ENCODE measurements at regions not wholly inside any gene's neighbourhood (a gene's known extent, or its start where the extent isn't known, plus 50 kb on each side); places are given as distances from the start of the nearest gene placed in this dataset.
A peak's percentile ranks its signal among the peaks of the same experiment; 100 is the strongest.

DNA sequence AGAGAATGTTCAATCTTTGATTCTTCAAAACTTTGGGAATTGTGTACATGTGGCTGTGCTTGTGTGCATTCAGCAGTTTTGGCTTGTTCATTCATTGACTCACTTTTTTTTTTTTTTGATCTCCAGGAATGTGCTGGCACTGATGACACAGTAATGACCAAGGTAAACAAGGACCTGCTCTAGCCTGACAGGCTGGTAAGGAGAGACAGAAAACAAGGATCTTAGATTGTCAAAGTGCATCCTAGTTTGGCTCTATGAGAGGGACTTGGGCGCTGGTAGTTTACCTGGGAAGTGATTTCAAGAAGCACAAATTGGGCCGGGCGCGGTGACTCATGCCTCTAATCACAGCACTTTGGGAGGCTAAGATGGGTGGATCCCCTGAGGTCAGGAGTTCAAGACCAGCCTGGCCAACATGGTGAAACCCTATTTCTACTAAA is 233.1 kb upstream of the WSCD1 start:
- Histone ChIP-seq H3K27ac (ENCODE audit: low read length) (no peak overlapping the region), H3K9me3 (ENCODE audit: low read length) (no peaks in the 10 kb centered on the region), H3K36me3 (ENCODE audit: insufficient read depth, low read length) (no peaks in the 10 kb centered on the region), H3K4me2 (ENCODE audit: low read depth, low read length, poor library complexity, severe bottlenecking) (no peak overlapping the region), H2AFZ (ENCODE audit: low read length) (no peak overlapping the region), H3K9ac (ENCODE audit: low read length) (no peak overlapping the region), H3K9me2 (replicated peaks; ENCODE audit: insufficient read depth, low read length) (no peaks in the 10 kb centered on the region), H3K79me2 (ENCODE audit: low read length) (no peaks in the 10 kb centered on the region), H4K20me1 (ENCODE audit: insufficient read depth, low read depth, low read length) (no peaks in the 10 kb centered on the region), H3K4me1 (ENCODE audit: low read length) (peaks cover 5% of the 10 kb centered on the region), H3K27me3 (ENCODE audit: low read length) (no peaks in the 10 kb centered on the region), H3K4me3 (ENCODE audit: low read length) (no peak overlapping the region)
- no peak for DNase-seq

DNA sequence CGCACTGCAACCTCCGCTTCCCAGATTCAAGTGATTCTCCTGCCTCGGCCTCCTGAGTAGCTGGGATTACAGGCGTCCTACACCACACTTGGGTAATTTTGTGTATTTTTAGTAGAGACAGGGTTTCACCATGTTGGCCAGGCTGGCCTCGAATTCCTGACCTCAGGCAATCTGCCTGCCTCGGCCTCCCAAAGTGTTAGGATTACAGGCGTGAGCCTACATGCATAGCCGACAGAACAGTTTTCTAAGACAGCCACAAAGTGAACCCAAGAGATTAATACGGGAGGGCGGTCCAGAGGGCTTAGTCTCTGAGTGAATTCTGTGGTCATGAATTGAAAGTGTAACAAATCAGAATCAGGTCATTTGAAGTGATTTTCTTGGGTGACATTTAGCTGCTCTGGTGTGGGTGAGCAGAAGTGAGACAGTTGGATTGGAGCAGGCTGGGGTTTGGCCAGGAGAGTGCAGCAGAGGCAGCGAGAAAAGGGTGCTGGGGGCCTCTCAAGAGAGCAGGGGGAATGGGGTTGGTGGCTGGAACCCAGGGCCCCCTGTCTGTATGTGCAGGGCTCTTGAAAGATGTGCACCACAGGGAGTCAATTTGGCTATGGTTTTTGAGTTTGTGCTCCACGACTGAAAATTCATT is 231.4 kb upstream of the WSCD1 start:
- Histone ChIP-seq H3K9me3 (ENCODE audit: low read length) (no peaks in the 10 kb centered on the region), H3K79me2 (ENCODE audit: low read length) (no peaks in the 10 kb centered on the region), H2AFZ (ENCODE audit: low read length) (no peak overlapping the region), H3K4me1 (ENCODE audit: low read length) (peaks cover 5% of the 10 kb centered on the region), H3K9me2 (replicated peaks; ENCODE audit: insufficient read depth, low read length) (no peaks in the 10 kb centered on the region), H3K9ac (ENCODE audit: low read length) (no peak overlapping the region), H3K27me3 (ENCODE audit: low read length) (no peaks in the 10 kb centered on the region), H3K36me3 (ENCODE audit: insufficient read depth, low read length) (no peaks in the 10 kb centered on the region), H3K4me3 (ENCODE audit: low read length) (no peak overlapping the region), H3K27ac (ENCODE audit: low read length) (no peak overlapping the region), H3K4me2 (ENCODE audit: low read depth, low read length, poor library complexity, severe bottlenecking) (no peak overlapping the region), H4K20me1 (ENCODE audit: insufficient read depth, low read depth, low read length) (no peaks in the 10 kb centered on the region)
- DNase-seq = peak; percentile 44

DNA sequence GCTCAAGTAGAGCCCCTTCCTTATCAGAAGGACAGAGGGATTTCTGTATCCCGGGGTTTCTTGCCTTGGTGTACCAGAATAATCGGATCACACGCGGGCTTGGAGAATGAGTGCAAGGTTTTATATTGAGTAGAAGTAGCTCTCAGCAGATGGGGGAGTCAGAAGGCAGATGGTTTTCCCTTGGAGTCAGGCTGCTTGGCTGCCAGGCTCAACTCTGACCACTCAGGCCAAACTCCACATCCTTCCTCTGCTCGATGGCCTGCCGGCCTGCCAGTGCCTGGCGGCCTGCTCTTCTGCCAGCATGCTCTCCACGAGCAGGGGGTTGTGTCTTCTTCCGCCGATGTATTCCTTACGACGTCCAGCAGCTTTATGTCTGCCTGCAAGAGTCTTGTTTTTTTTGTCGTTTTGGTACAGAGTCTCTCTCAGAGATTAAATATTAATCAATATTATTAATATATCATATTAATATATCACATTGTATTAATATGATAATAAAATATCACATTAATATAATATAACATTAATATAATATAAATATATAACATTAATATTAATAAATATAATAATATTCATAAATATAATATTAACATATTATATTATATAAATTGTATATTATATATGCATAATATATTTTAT is 229.2 kb upstream of the WSCD1 start:
- no peak overlapping the region for H3K27ac ChIP-seq (ENCODE audit: low read length)
- H3K4me2 ChIP-seq (ENCODE audit: low read depth, low read length, poor library complexity, severe bottlenecking) = no peak overlapping the region
- H3K9me2 ChIP-seq (replicated peaks; ENCODE audit: insufficient read depth, low read length) = no peaks in the 10 kb centered on the region
- H3K4me1 ChIP-seq (ENCODE audit: low read length) = no peaks in the 10 kb centered on the region
- no peak overlapping the region for H3K4me3 ChIP-seq (ENCODE audit: low read length)
- H3K9ac ChIP-seq (ENCODE audit: low read length) = no peak overlapping the region
- no peak for DNase-seq
- H4K20me1 ChIP-seq (ENCODE audit: insufficient read depth, low read depth, low read length) = no peaks in the 10 kb centered on the region
- H3K9me3 ChIP-seq (ENCODE audit: low read length) = no peaks in the 10 kb centered on the region
- H3K36me3 ChIP-seq (ENCODE audit: insufficient read depth, low read length) = no peaks in the 10 kb centered on the region
- H2AFZ ChIP-seq (ENCODE audit: low read length) = no peak overlapping the region
- H3K79me2 ChIP-seq (ENCODE audit: low read length) = no peaks in the 10 kb centered on the region
- no peaks in the 10 kb centered on the region for H3K27me3 ChIP-seq (ENCODE audit: low read length)

DNA sequence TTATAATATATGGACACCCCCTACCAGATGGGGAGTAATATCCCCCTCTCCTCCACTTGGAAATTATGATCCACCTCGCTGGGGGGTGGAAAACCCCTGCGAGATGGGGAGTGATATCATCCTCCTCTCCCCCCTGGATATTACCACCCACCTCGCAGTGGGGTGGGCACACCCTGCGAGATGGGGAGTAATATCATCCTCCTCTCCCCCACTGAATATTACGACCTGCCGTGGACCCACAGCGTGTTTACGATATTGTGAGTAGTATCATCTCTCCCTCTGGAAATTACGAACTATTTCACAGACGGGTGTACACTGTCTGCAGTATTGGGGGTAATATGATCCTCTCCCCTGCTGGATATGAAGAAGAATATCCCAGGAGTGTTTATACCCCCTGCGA is 228.3 kb upstream of the WSCD1 start:
- no peaks in the 10 kb centered on the region for H3K9me3 ChIP-seq (ENCODE audit: low read length)

DNA sequence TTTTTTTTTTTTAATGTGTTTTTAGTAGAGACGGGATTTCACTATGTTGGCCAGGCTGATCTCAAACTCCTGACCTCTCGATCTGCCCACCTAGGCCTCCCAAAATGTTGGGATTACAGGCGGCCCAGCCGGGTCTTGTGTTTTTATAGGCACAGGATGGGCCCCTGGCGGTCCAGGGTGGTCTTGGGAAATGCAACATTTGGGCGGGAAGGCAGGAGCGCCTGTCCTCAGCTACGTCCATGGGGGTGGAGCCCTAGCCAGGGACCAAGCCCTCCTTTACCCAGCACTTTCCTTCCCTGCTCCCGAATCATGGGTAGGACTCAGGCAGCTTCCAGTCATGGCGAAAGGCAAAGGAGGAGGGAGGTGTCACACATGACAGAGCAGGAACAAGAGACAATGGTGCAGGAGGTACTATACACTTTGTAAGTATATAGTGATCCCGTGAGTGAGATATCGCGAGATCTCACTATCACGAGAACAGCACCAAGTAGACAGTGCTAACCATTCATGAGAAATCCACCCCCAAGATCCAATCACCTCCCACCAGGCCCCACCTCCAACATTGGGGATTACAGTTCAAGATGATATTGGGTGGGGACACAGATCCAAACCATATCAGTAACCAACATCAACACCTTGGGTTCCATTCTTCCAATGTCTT is 226.7 kb upstream of the WSCD1 start:
- Histone ChIP-seq H3K4me2 (ENCODE audit: low read depth, low read length, poor library complexity, severe bottlenecking) (no peak overlapping the region), H3K4me1 (ENCODE audit: low read length) (no peaks in the 10 kb centered on the region), H3K79me2 (ENCODE audit: low read length) (no peaks in the 10 kb centered on the region), H4K20me1 (ENCODE audit: insufficient read depth, low read depth, low read length) (no peaks in the 10 kb centered on the region), H3K9ac (ENCODE audit: low read length) (no peak overlapping the region), H3K4me3 (ENCODE audit: low read length) (no peak overlapping the region), H3K36me3 (ENCODE audit: insufficient read depth, low read length) (no peaks in the 10 kb centered on the region), H2AFZ (ENCODE audit: low read length) (no peak overlapping the region), H3K27me3 (ENCODE audit: low read length) (no peaks in the 10 kb centered on the region), H3K27ac (ENCODE audit: low read length) (no peak overlapping the region), H3K9me3 (ENCODE audit: low read length) (no peaks in the 10 kb centered on the region), H3K9me2 (replicated peaks; ENCODE audit: insufficient read depth, low read length) (no peaks in the 10 kb centered on the region)
- DNase-seq = no peak

More for the DNA sequence above, 228.3 kb upstream of the WSCD1 start:
- Histone ChIP-seq H3K27me3 (ENCODE audit: low read length) (no peaks in the 10 kb centered on the region), H3K9me2 (replicated peaks; ENCODE audit: insufficient read depth, low read length) (no peaks in the 10 kb centered on the region), H3K27ac (ENCODE audit: low read length) (no peak overlapping the region), H3K4me3 (ENCODE audit: low read length) (no peak overlapping the region), H2AFZ (ENCODE audit: low read length) (no peak overlapping the region), H3K79me2 (ENCODE audit: low read length) (no peaks in the 10 kb centered on the region), H3K4me1 (ENCODE audit: low read length) (no peaks in the 10 kb centered on the region), H3K4me2 (ENCODE audit: low read depth, low read length, poor library complexity, severe bottlenecking) (no peak overlapping the region), H3K36me3 (ENCODE audit: insufficient read depth, low read length) (no peaks in the 10 kb centered on the region), H3K9ac (ENCODE audit: low read length) (no peak overlapping the region), H4K20me1 (ENCODE audit: insufficient read depth, low read depth, low read length) (no peaks in the 10 kb centered on the region)
- no peak for DNase-seq

DNA sequence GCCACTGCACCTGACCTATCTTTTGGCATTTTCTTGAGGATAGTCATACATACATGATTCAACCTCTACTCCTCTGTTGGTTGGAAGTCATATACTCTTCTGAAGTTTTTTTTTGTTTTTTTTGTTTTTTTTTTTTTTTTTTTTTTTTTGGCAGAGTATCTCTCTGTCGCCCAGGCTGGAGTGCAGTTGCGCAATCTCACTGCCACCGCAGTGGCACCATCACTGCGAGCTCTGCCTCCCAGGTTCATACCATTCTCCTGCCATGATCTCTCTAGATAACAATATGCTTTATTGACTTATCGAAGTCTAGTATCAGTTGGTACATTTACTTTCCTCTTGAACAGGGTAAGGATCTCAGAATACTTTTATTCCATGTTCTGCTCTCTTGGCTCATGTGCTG is 224.2 kb upstream of the WSCD1 start:
- H3K4me2 ChIP-seq (ENCODE audit: low read depth, low read length, poor library complexity, severe bottlenecking) = no peak overlapping the region
- H2AFZ ChIP-seq (ENCODE audit: low read length) = no peak overlapping the region
- no peak overlapping the region for H3K9ac ChIP-seq (ENCODE audit: low read length)
- H3K4me1 ChIP-seq (ENCODE audit: low read length) = no peaks in the 10 kb centered on the region
- H3K27ac ChIP-seq (ENCODE audit: low read length) = no peak overlapping the region
- H3K4me3 ChIP-seq (ENCODE audit: low read length) = no peak overlapping the region
- no peaks in the 10 kb centered on the region for H4K20me1 ChIP-seq (ENCODE audit: insufficient read depth, low read depth, low read length)
- H3K27me3 ChIP-seq (ENCODE audit: low read length) = no peaks in the 10 kb centered on the region
- H3K9me3 ChIP-seq (ENCODE audit: low read length) = no peaks in the 10 kb centered on the region
- no peaks in the 10 kb centered on the region for H3K79me2 ChIP-seq (ENCODE audit: low read length)
- no peaks in the 10 kb centered on the region for H3K9me2 ChIP-seq (replicated peaks; ENCODE audit: insufficient read depth, low read length)
- no peaks in the 10 kb centered on the region for H3K36me3 ChIP-seq (ENCODE audit: insufficient read depth, low read length)
- DNase-seq = no peak

DNA sequence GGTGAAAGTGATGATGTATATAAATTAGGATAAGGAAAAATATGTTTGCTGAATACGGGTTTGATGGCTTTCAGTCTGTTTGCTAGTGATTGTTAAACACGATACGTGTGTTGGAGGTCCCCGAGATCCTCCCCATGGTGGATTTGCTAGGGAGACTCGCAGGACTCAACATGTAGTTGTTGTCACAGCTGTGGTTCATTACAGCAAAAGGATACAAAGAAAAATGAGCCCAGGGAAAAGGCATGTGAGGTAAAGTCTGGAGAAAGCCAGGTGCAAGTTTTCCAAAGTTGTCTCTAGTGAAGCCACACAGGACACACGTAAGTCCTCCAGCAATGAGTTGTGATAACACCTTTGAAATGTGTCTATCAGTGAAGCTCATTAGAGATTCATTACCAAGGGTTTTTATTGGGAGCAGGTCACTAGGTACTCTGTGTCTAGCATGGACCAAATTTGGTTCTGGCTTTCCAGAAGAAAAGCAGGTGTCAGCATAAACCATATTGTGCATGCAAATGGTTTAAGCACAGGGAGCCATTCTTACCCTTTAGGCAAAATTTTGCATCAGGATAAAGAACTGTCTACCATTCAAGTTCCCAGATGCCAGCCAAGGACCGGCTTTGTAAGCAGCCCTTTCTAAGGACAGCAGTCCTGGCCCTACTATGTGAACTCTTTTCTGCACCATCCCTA is 215.2 kb upstream of the WSCD1 start:
- no peak for DNase-seq
- Histone ChIP-seq H3K9me2 (replicated peaks; ENCODE audit: insufficient read depth, low read length) (no peaks in the 10 kb centered on the region), H2AFZ (ENCODE audit: low read length) (no peak overlapping the region)

DNA sequence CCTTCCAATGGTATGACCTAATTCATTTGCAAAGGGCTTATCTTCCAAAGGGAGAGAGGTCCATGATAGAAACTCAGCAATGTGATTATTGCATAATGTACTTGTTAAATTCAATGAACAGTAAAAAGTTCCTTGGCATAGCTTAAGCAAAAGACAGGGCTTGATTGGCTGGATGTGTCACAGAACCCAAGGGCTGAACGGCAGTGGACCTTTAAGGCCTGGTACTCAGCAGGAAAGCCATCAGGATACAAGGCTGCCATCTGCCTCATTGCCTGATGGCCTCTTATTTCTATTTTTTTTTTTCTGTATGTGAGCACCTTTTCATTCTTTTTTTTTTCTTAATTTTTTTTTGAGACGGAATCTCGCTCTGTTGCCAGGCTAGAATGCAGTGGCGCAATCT is 208.9 kb upstream of the WSCD1 start:
- Histone ChIP-seq H3K4me1 (ENCODE audit: low read length) (no peaks in the 10 kb centered on the region), H3K27me3 (ENCODE audit: low read length) (no peaks in the 10 kb centered on the region), H3K4me3 (ENCODE audit: low read length) (no peak overlapping the region), H4K20me1 (ENCODE audit: insufficient read depth, low read depth, low read length) (no peaks in the 10 kb centered on the region), H3K27ac (ENCODE audit: low read length) (no peak overlapping the region), H3K36me3 (ENCODE audit: insufficient read depth, low read length) (no peaks in the 10 kb centered on the region), H2AFZ (ENCODE audit: low read length) (no peak overlapping the region), H3K9me3 (ENCODE audit: low read length) (no peaks in the 10 kb centered on the region), H3K9me2 (replicated peaks; ENCODE audit: insufficient read depth, low read length) (no peaks in the 10 kb centered on the region), H3K79me2 (ENCODE audit: low read length) (no peaks in the 10 kb centered on the region), H3K4me2 (ENCODE audit: low read depth, low read length, poor library complexity, severe bottlenecking) (no peak overlapping the region), H3K9ac (ENCODE audit: low read length) (no peak overlapping the region)
- no peak for DNase-seq

More for the DNA sequence above, 215.2 kb upstream of the WSCD1 start:
- no peak overlapping the region for H3K4me3 ChIP-seq (ENCODE audit: low read length)
- no peak overlapping the region for H3K9ac ChIP-seq (ENCODE audit: low read length)
- H4K20me1 ChIP-seq (ENCODE audit: insufficient read depth, low read depth, low read length) = no peaks in the 10 kb centered on the region
- H3K4me1 ChIP-seq (ENCODE audit: low read length) = no peaks in the 10 kb centered on the region
- H3K4me2 ChIP-seq (ENCODE audit: low read depth, low read length, poor library complexity, severe bottlenecking) = no peak overlapping the region
- no peaks in the 10 kb centered on the region for H3K27me3 ChIP-seq (ENCODE audit: low read length)
- no peaks in the 10 kb centered on the region for H3K9me3 ChIP-seq (ENCODE audit: low read length)
- no peaks in the 10 kb centered on the region for H3K79me2 ChIP-seq (ENCODE audit: low read length)
- no peak overlapping the region for H3K27ac ChIP-seq (ENCODE audit: low read length)
- H3K36me3 ChIP-seq (ENCODE audit: insufficient read depth, low read length) = no peaks in the 10 kb centered on the region

All from Karpas-422 (cell line).